IMR-90 (cell line): ENCODE measurements at regions not wholly inside any gene's neighbourhood (a gene's known extent, or its start where the extent isn't known, plus 50 kb on each side); places are given as distances from the start of the nearest gene placed in this dataset.

Source experiments
- ATAC-seq: fragments of 200-7000 bp; cut with Tn5 transposase; 2 replicates; pipeline ENCODE4 v1.9.1; 2020; ENCODE audit warnings: low read depth, mild to moderate bottlenecking, moderate library complexity
- BruUV-seq: library from RNA; stranded (reverse); fragments of 400-500 nt; replicated peaks from 2 replicates; lab custom pipeline; 2021; lab: Mats Ljungman, UMichigan
- CTCF ChIA-PET: fragments of 300-600 bp; formaldehyde crosslinking; extraction: SDS; loops from one replicate; lab custom pipeline; 2021; ENCODE audit warnings: antibody characterized with exemption; lab: Yijun Ruan, JAX
- POLR2A ChIA-PET: fragments of 300-600 bp; sonication (Branson Sonifier 250); formaldehyde crosslinking; loops from one replicate; lab custom pipeline; 2022; ENCODE audit warnings: antibody characterized with exemption; ENCODE audit not compliant: unreplicated experiment; lab: Charles Lee
- DNase-seq: peaks from one replicate; pipeline ENCODE4 v3.0.0; 2013
- H2AFZ ChIP-seq: replicated peaks from 2 replicates; pipeline ENCODE3; 2013; ENCODE audit warnings: low read length, mild to moderate bottlenecking; ENCODE audit not compliant: poor library complexity
- H2AK5ac ChIP-seq: 2 replicates; pipeline ENCODE4 v1.6.1; 2013; ENCODE audit warnings: low read depth, low read length, inconsistent platforms
- H2AK9ac ChIP-seq: replicated peaks from 2 replicates; pipeline ENCODE3; 2013; ENCODE audit warnings: mild to moderate bottlenecking, low read depth, low read length, moderate library complexity; ENCODE audit not compliant: poor library complexity
- H2BK120ac ChIP-seq: 2 replicates; pipeline ENCODE4 v1.6.1; 2013; ENCODE audit warnings: low read depth, low read length, inconsistent platforms
- H2BK15ac ChIP-seq: 3 replicates; pipeline ENCODE4 v1.6.1; 2013; ENCODE audit warnings: low read depth, low read length, inconsistent platforms
- H2BK20ac ChIP-seq: 2 replicates; pipeline ENCODE4 v1.6.1; 2013; ENCODE audit warnings: low read depth, mild to moderate bottlenecking, inconsistent platforms, low read length, moderate library complexity
- H2BK5ac ChIP-seq: 2 replicates; pipeline ENCODE4 v1.6.1; 2013; ENCODE audit warnings: mild to moderate bottlenecking, low read depth, low read length, inconsistent platforms; ENCODE audit not compliant: poor library complexity, severe bottlenecking
- H3K14ac ChIP-seq: replicated peaks from 2 replicates; pipeline ENCODE4 v1.6.1; 2013; ENCODE audit warnings: low read depth, low read length, inconsistent platforms
- H3K18ac ChIP-seq: 2 replicates; pipeline ENCODE4 v1.6.1; 2013; ENCODE audit warnings: low read depth, low read length, control low read depth
- H3K23ac ChIP-seq: 2 replicates; pipeline ENCODE4 v1.6.1; 2013; ENCODE audit warnings: low read depth, low read length, inconsistent platforms
- H3K27ac ChIP-seq: 2 replicates; pipeline ENCODE4 v1.5.1; 2013; ENCODE audit warnings: mild to moderate bottlenecking, control low read depth, low read length; ENCODE audit not compliant: insufficient read depth
- H3K27me3 ChIP-seq: 2 replicates; pipeline ENCODE4 v1.6.1; 2013; ENCODE audit warnings: low read length; ENCODE audit not compliant: control insufficient read depth, insufficient read depth
- H3K36me3 ChIP-seq: 2 replicates; pipeline ENCODE4 v1.6.1; 2013; ENCODE audit warnings: low read length, mixed read lengths; ENCODE audit not compliant: control insufficient read depth, insufficient read depth
- H3K4ac ChIP-seq: 2 replicates; pipeline ENCODE4 v1.6.1; 2013; ENCODE audit warnings: low read depth, low read length, inconsistent platforms
- H3K4me1 ChIP-seq: 2 replicates; pipeline ENCODE4 v1.6.1; 2013; ENCODE audit warnings: low read length, mixed read lengths; ENCODE audit not compliant: control insufficient read depth, insufficient read depth
- H3K4me2 ChIP-seq: 2 replicates; pipeline ENCODE4 v1.6.1; 2013; ENCODE audit warnings: low read depth, mild to moderate bottlenecking, control low read depth, low read length, moderate library complexity
- H3K4me3 ChIP-seq: 2 replicates; pipeline ENCODE4 v1.5.1; 2013; ENCODE audit warnings: low read depth, mild to moderate bottlenecking, control low read depth, low read length, moderate library complexity; ENCODE audit not compliant: insufficient read depth
- H3K56ac ChIP-seq: 2 replicates; pipeline ENCODE4 v1.6.1; 2013; ENCODE audit warnings: low read length, inconsistent platforms; ENCODE audit not compliant: insufficient read depth; ENCODE audit errors: extremely low read depth
- H3K79me1 ChIP-seq, 2 experiments: 2 replicates each; pipeline ENCODE4 v1.6.1; 2013; ENCODE audit warnings: low read length in 2 of 2, inconsistent platforms in 1 of 2, low read depth in 1 of 2
- H3K9ac ChIP-seq: 2 replicates; pipeline ENCODE4 v1.6.1; 2013; ENCODE audit warnings: low read depth, low read length, control low read depth
- H3K9me1 ChIP-seq: 2 replicates; pipeline ENCODE4 v1.6.1; 2013; ENCODE audit warnings: low read length, inconsistent platforms; ENCODE audit not compliant: insufficient read depth
- H3K9me3 ChIP-seq: 2 replicates; pipeline ENCODE4 v1.6.1; 2013; ENCODE audit warnings: low read length; ENCODE audit not compliant: control insufficient read depth, insufficient read depth
- H4K20me1 ChIP-seq: 2 replicates; pipeline ENCODE4 v1.6.1; 2013; ENCODE audit warnings: low read length, inconsistent platforms; ENCODE audit not compliant: insufficient read depth
- H4K5ac ChIP-seq: 2 replicates; pipeline ENCODE4 v1.6.1; 2013; ENCODE audit warnings: mild to moderate bottlenecking, low read depth, low read length, control low read depth
- H4K8ac ChIP-seq, 2 experiments: 2 replicates each; pipeline ENCODE4 v1.6.1; 2013; ENCODE audit warnings: low read depth in 2 of 2, low read length in 2 of 2, control low read depth in 1 of 2, inconsistent platforms in 1 of 2
- H4K91ac ChIP-seq: 2 replicates; pipeline ENCODE4 v1.6.1; 2013; ENCODE audit warnings: low read depth, low read length, inconsistent platforms; ENCODE audit not compliant: insufficient read depth
- BHLHE40 ChIP-seq: fragments of 150-350 bp; IDR thresholded peaks from 2 replicates; pipeline ENCODE4 v1.6.1; 2016; ENCODE audit warnings: mild to moderate bottlenecking, low read depth, low read length
- CEBPB ChIP-seq: IDR thresholded peaks from 2 replicates; pipeline ENCODE4 v1.6.1; 2012; ENCODE audit warnings: low read depth, low read length, improper control_type of control experiment
- CHD1 ChIP-seq: IDR thresholded peaks from 2 replicates; pipeline ENCODE4 v1.6.1; 2012; ENCODE audit warnings: low read depth, low read length, improper control_type of control experiment
- FOS ChIP-seq: fragments of 150-350 bp; IDR thresholded peaks from 2 replicates; pipeline ENCODE4 v1.6.1; 2016; ENCODE audit warnings: low read depth, low read length
- MAFK ChIP-seq: IDR thresholded peaks from 2 replicates; pipeline ENCODE4 v1.6.1; 2012; ENCODE audit warnings: low read depth, low read length, improper control_type of control experiment
- MAZ ChIP-seq: IDR thresholded peaks from 2 replicates; pipeline ENCODE4 v1.6.1; 2012; ENCODE audit warnings: low read depth, mild to moderate bottlenecking, low read length, improper control_type of control experiment, moderate library complexity, borderline replicate concordance
- MXI1 ChIP-seq: IDR thresholded peaks from 2 replicates; pipeline ENCODE4 v1.6.1; 2012; ENCODE audit warnings: low read depth, mild to moderate bottlenecking, low read length, moderate library complexity, borderline replicate concordance
- NFE2L2 ChIP-seq: fragments of 150-350 bp; IDR thresholded peaks from 2 replicates; pipeline ENCODE4 v1.6.1; 2016; ENCODE audit warnings: low read depth, mild to moderate bottlenecking, low read length
- POLR2A ChIP-seq: IDR thresholded peaks from 2 replicates; pipeline ENCODE4 v1.6.1; 2012; ENCODE audit warnings: mild to moderate bottlenecking, low read depth, low read length
- RAD21 ChIP-seq: IDR thresholded peaks from 2 replicates; pipeline ENCODE4 v1.6.1; 2012; ENCODE audit warnings: low read length, improper control_type of control experiment
- RCOR1 ChIP-seq: IDR thresholded peaks from 2 replicates; pipeline ENCODE4 v1.6.1; 2012; ENCODE audit warnings: mild to moderate bottlenecking, low read length, improper control_type of control experiment; ENCODE audit not compliant: insufficient replicate concordance
- RFX5 ChIP-seq: IDR thresholded peaks from 2 replicates; pipeline ENCODE4 v1.8.0; 2012; ENCODE audit warnings: low read depth, mild to moderate bottlenecking, low read length, moderate library complexity
- SMC3 ChIP-seq: fragments of 150-350 bp; IDR thresholded peaks from 2 replicates; pipeline ENCODE4 v1.6.1; 2016; ENCODE audit warnings: low read depth, mild to moderate bottlenecking, antibody characterized with exemption, low read length, moderate library complexity
- WGBS, 2 experiments: methylation state at CpG; one replicate each; pipeline versions ENCODE4 v1.1.5 to v1.1.7; 2013; ENCODE audit warnings: missing lambda C conversion rate in 2 of 2; ENCODE audit not compliant: insufficient read length in 1 of 2; ENCODE audit errors: extremely low coverage in 2 of 2; 5-methylcytosine and 5-hydroxymethylcytosine counted together
- dilution Hi-C: fragments of 300-500 bp; cut with HindIII; formaldehyde crosslinking; loops from one replicate; pipeline ENCODE4 v1.14.3; 2018; ENCODE audit warnings: low sequenced_read_pairs; ENCODE audit not compliant: unreplicated experiment
- in situ Hi-C: fragments of 300-500 bp; cut with MboI; formaldehyde crosslinking; loops from 3 replicates; pipeline ENCODE4 v1.14.3; 2019; ENCODE audit warnings: low sequenced_read_pairs, inconsistent platforms, mixed read lengths
- intact Hi-C: fragments of 100-400 bp; cut with micrococcal nuclease; formaldehyde crosslinking; loops from 2 replicates; pipeline ENCODE4 v1.10.0; 2022
- TF ChIP-seq, protein P1 (sequence below): conservative IDR thresholded peaks from 2 replicates; pipeline ENCODE4 v1.5.1; 2012; ENCODE audit warnings: mild to moderate bottlenecking, low read depth, low read length, improper control_type of control experiment
- TF ChIP-seq, protein P2 (sequence below): fragments of 150-350 bp; IDR thresholded peaks from 2 replicates; pipeline ENCODE4 v1.6.1; 2017; ENCODE audit warnings: mild to moderate bottlenecking, antibody characterized with exemption, low read length, low read depth
- TF ChIP-seq, protein P3 (sequence below): fragments of 150-350 bp; IDR thresholded peaks from 2 replicates; pipeline ENCODE4 v1.6.1; 2016; ENCODE audit warnings: low read depth, mild to moderate bottlenecking, low read length, moderate library complexity, borderline replicate concordance

DNA sequence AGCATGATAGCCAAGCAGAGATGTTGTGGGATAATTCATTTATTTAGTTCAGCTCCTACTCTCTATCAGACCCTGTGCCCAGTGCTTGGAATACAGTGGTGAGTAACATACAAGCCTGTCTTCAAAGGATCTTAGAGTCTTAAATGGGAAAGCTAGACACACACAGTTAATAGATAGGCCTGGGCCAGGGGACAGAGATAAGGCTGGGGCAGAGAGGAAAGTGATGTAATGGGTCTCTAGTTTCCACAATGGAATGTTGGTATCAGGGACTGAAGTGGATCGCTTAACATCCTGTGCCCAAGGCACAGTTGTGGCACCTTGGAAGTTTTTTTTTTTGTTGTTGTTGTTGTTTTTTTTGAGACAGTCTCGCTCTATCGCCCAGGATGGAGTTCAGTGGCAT lies 79.9 kb upstream of the POLG start:
- Histone ChIP-seq H3K18ac (no peak overlapping the region), H2BK15ac (no peak overlapping the region), H2BK120ac (no peak overlapping the region), H3K4me3 (no peak overlapping the region), H3K4me2 (no peak overlapping the region), H2AK9ac (no peak overlapping the region), H3K4me1 (no peaks in the 10 kb centered on the region), H3K9me1 (no peaks in the 10 kb centered on the region), H4K91ac (no peak overlapping the region), H2AK5ac (no peak overlapping the region), H3K36me3 (no peaks in the 10 kb centered on the region), H3K56ac (no peak overlapping the region), H3K9ac (no peak overlapping the region), H3K27me3 (peaks cover 84% of the 10 kb centered on the region), H4K20me1 (peaks cover 4% of the 10 kb centered on the region), H2AFZ (no peak overlapping the region), H3K4ac (no peak overlapping the region), H3K14ac (no peak overlapping the region), H2BK5ac (no peak overlapping the region), H4K8ac (no peak overlapping the region), H3K79me1 (no peaks in the 10 kb centered on the region), H3K9me3 (peaks cover 3% of the 10 kb centered on the region; the same call in 1 of the 2 replicates), H2BK20ac (no peak overlapping the region), H3K23ac (no peak overlapping the region), H3K27ac (no peak overlapping the region), H4K5ac (no peak overlapping the region)
- BruUV-seq = no TSS peak
- ChIA-PET CTCF (interaction anchor here (0.7 kb wide), 1 partner anchor 9 kb away, joined by 3 read pairs; no protein-coding TSS in a partner anchor), POLR2A (no interaction called here)
- ATAC-seq (no peak), DNase-seq (no peak)
- dilution Hi-C loops (no loop called here), intact Hi-C loops (no loop called here), in situ Hi-C loops (no loop called here)
- no peak for TF ChIP-seq RAD21
- no peak for TF ChIP-seq MAZ
- TF ChIP-seq SMC3 = no peak
- TF ChIP-seq, protein P1, sequence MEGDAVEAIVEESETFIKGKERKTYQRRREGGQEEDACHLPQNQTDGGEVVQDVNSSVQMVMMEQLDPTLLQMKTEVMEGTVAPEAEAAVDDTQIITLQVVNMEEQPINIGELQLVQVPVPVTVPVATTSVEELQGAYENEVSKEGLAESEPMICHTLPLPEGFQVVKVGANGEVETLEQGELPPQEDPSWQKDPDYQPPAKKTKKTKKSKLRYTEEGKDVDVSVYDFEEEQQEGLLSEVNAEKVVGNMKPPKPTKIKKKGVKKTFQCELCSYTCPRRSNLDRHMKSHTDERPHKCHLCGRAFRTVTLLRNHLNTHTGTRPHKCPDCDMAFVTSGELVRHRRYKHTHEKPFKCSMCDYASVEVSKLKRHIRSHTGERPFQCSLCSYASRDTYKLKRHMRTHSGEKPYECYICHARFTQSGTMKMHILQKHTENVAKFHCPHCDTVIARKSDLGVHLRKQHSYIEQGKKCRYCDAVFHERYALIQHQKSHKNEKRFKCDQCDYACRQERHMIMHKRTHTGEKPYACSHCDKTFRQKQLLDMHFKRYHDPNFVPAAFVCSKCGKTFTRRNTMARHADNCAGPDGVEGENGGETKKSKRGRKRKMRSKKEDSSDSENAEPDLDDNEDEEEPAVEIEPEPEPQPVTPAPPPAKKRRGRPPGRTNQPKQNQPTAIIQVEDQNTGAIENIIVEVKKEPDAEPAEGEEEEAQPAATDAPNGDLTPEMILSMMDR = no peak
- TF ChIP-seq, protein P2, sequence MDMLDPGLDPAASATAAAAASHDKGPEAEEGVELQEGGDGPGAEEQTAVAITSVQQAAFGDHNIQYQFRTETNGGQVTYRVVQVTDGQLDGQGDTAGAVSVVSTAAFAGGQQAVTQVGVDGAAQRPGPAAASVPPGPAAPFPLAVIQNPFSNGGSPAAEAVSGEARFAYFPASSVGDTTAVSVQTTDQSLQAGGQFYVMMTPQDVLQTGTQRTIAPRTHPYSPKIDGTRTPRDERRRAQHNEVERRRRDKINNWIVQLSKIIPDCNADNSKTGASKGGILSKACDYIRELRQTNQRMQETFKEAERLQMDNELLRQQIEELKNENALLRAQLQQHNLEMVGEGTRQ = no peak
- no peak for TF ChIP-seq MXI1
- TF ChIP-seq NFE2L2 = no peak
- TF ChIP-seq, protein P3, sequence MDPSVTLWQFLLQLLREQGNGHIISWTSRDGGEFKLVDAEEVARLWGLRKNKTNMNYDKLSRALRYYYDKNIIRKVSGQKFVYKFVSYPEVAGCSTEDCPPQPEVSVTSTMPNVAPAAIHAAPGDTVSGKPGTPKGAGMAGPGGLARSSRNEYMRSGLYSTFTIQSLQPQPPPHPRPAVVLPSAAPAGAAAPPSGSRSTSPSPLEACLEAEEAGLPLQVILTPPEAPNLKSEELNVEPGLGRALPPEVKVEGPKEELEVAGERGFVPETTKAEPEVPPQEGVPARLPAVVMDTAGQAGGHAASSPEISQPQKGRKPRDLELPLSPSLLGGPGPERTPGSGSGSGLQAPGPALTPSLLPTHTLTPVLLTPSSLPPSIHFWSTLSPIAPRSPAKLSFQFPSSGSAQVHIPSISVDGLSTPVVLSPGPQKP = no peak
- no peak for TF ChIP-seq RCOR1
- no peak for TF ChIP-seq CHD1
- TF ChIP-seq FOS = no peak
- no peak for TF ChIP-seq POLR2A
- no peak for TF ChIP-seq MAFK
- no peak for TF ChIP-seq RFX5
- TF ChIP-seq CEBPB = no peak
- no peak for TF ChIP-seq BHLHE40
- 60% methylated on average over 1 of the region's 3 CpGs; no CpG with 5 or more reads in 1 of the 2 experiments for WGBS, 2 experiments
